ENCODE measurements at regions not wholly inside any gene's neighbourhood (a gene's known extent, or its start where the extent isn't known, plus 50 kb on each side); places are given as distances from the start of the nearest gene placed in this dataset.

DNA sequence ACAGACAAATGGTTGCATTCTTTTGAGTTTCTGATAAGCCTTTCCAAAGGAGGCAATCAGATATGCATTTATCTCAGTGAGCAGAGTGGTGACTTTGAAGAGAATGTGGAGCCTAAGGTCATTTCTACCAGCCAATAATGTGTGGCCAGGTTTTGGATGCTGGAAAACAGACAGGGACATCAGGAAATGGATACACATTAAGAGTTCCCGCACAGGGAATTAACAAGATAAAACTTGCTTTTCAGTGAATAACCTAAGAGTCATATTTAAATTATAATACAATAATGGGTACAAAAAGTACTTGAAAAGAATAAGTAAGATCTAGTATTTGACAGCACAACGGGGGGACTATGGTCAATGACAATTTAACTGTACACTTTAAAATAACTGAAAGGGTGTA lies 492.3 kb upstream of the FAM241A start:
- TF ChIP-seq CTCF (IDR thresholded peaks at IDR 0.05) (no peak), POLR2A (IDR thresholded peaks at IDR 0.05) (no peak)
